Activated naive CD4-positive, alpha-beta T cell treated with anti-CD3 and anti-CD28 coated beads, Interleukin-2, amount 50 U/mL, for 72 hours (primary cell): ENCODE measurements at regions not wholly inside any gene's neighbourhood (a gene's known extent, or its start where the extent isn't known, plus 50 kb on each side); places are given as distances from the start of the nearest gene placed in this dataset.
"Not testable (repeated sequence)": the region's sequence is repeated elsewhere in the genome, so short reads cannot be mapped to it uniquely, and the experiment has no call there.

ENCODE experiments used
- ATAC-seq, 2 donors: fragments of 150-1000 bp; cut with Tn5 transposase; 2 replicates each; pipeline ENCODE4 v1.10.0; 2021; ENCODE audit warnings: mild to moderate bottlenecking in 2 of 2, moderate library complexity in 2 of 2
- DNase-seq, 2 donors: peaks; one replicate each; pipeline ENCODE4 v3.0.0; 2021 to 2022; ENCODE audit warnings: low spot score in 2 of 2
- H3K27ac Mint-ChIP-seq, 2 donors: one replicate each; pipeline ENCODE4 v1.8.0; 2022; ENCODE audit warnings: mild to moderate bottlenecking in 2 of 2, mixed read lengths in 2 of 2
- H3K36me3 Mint-ChIP-seq, 2 donors: one replicate each; pipeline ENCODE4 v1.8.0; 2022; ENCODE audit warnings: mixed read lengths in 2 of 2
- H3K9me3 Mint-ChIP-seq, 2 donors: one replicate each; pipeline ENCODE4 v1.8.0; 2022; ENCODE audit warnings: mixed read lengths in 2 of 2

DNA sequence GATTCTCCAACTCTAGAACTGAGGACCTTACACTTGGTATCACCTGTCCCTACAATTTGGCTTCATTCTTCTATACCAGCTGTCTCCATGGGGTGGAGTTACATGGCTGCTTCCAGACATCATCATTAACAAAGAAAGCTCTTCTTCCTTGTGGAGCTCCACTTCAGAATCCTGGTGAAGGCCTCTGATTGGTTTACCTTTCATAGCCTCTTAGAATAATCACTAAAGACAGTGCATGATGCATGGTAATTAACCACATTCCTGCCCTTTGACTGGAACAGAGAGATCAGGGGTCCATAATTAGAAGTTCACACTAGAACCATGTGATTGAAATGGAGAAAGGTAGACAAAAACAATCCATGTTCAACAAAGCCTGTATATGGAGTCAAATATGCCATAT, 112.6 kb upstream of the ZNF827 start:
- DNase-seq (no peak), ATAC-seq (no peak)
- peaks cover 0 to 12% of the 10 kb centered on the region in 2 donors for H3K36me3 Mint-ChIP-seq
- peaks cover 5 to 12% of the 10 kb centered on the region in 2 donors for H3K9me3 Mint-ChIP-seq
- H3K27ac Mint-ChIP-seq: no peak overlapping the region

DNA sequence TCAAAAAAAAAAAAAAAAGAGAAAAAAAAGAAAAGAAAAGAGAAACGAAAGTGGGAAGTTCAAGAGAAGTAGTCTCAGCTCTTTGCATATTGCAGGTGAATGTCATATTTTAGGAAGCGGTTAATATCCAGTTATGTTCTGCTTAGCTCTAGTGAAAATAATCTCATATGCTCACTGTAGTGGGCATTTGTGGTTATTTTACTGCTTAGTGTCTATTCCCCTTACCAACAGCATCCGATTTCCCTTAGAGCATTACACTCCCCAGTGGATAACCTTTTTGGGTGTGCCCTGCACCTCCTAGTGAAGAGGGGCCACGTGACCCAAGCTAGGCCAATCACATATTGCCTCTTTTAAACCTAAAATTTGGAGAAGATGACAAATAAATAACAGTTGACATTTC, 111.2 kb upstream of the ZNF827 start:
- Mint-ChIP-seq H3K9me3 (peaks cover 5 to 12% of the 10 kb centered on the region in 2 donors), H3K36me3 (peaks cover 0 to 12% of the 10 kb centered on the region in 2 donors), H3K27ac (no peak overlapping the region)
- ATAC-seq (no peak), DNase-seq (no peak)

DNA sequence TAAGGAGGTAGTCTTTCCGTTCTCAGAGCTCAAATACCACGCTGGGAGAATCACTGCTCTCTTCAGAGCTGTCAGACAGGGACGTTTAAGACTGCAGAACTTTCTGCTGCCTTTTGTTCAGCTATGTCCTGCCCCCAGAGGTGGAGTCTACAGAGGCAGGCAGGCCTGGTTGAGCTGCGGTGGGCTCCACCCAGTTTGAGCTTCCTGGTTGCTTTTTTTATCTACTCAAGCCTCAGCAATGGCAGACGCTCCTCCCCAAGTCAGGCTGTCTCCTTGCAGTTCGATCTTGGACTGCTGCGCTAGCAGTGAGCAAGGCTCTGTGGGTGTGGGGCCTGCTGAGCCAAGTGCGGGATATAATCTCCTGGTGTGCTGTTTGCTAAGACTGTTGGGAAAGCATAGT, 109.1 kb upstream of the ZNF827 start:
- not testable (repeated sequence) for H3K27ac Mint-ChIP-seq, DNase-seq, ATAC-seq
- Mint-ChIP-seq H3K36me3 (peaks cover 0 to 17% of the 10 kb centered on the region in 2 donors), H3K9me3 (peaks cover 5 to 12% of the 10 kb centered on the region in 2 donors)

DNA sequence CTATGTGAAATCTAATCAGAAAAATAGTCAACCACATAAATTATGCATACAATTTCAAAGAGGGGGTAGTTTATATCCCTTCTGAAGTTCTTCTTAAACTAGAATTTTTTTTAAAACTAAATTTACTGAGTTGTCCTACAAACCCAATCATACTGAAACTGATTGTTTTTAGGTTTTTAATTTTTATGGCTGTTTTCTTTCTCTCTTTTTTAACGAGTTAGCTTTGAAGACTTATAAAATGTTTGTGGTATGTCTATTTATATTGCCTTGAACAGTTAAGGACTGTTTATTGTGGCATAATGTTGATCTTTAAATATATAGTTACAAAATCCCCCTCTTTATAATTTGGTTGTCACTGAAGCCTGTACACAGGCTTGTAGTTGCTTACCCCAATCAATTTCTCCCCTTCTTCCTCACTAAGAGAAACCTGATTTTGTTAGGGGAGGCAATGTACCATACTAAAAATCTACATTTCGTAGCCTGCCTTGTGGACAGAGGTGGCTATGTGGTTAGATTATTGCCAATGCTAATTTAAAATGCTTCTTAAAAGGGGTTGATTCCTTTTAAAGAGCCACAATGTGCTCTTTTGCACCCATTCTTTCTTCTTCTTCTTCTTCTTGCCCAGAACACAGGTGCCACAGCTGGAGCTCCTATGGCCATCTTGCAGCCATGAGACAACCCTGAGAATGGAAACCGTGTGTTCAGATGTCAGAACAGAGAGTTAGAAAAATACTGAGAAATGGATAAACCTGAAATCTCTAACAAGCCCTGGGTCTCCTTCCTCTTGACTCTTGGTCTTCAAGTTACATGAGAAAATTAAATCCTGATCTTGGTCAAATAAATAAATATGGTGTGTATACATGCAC, 102.7 kb upstream of the ZNF827 start:
- DNase-seq (no peak), ATAC-seq (no peak)
- no peaks in the 10 kb centered on the region for H3K9me3 Mint-ChIP-seq
- no peak overlapping the region for H3K27ac Mint-ChIP-seq
- peaks cover 0 to 5% of the 10 kb centered on the region in 2 donors for H3K36me3 Mint-ChIP-seq

DNA sequence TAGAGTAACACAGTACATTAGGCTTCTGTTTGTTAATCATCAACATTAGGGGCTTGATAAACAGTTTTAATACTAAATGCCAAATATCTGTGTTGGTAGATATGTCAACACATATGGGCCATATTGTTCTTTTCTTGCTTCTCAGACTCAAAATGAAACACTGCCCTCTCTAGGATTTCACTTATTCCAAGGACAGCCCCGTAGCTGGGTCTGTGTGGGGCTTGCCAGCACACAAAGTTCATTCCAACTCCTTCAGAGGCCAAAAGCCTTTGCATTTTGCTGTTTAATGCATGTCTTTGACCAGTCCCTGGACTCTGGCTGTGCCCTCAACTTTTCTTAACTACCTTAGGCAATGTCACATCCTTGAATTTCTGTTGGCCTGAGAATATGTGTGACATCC, 102.0 kb upstream of the ZNF827 start:
- no peaks in the 10 kb centered on the region for H3K9me3 Mint-ChIP-seq
- no peak for ATAC-seq
- peaks cover 0 to 5% of the 10 kb centered on the region in 2 donors for H3K36me3 Mint-ChIP-seq
- DNase-seq: no peak
- H3K27ac Mint-ChIP-seq: no peak overlapping the region

DNA sequence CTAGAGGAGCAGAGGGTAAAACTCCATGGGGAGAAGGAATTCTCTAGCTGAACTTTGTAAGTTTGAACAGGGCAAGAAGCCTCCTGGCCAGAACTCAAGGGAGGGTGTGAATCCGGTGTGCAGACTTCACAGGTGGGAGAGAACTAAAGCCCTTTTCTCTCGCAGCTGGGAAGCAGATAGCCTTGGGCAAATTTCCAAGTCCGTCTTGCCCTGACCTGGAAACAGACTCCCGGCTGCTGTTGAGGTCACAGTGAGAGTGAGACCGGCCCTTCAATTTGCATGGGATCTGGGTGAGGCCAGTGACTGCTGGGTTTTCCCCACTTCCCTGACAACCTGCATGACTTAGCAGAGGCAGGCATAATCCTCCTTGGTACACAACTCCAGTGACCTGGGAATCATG, 94.5 kb upstream of the ZNF827 start:
- Mint-ChIP-seq H3K27ac (no peak overlapping the region), H3K9me3 (peaks cover 0 to 7% of the 10 kb centered on the region in 2 donors), H3K36me3 (no peaks in the 10 kb centered on the region)
- no peak for DNase-seq
- no peak for ATAC-seq

DNA sequence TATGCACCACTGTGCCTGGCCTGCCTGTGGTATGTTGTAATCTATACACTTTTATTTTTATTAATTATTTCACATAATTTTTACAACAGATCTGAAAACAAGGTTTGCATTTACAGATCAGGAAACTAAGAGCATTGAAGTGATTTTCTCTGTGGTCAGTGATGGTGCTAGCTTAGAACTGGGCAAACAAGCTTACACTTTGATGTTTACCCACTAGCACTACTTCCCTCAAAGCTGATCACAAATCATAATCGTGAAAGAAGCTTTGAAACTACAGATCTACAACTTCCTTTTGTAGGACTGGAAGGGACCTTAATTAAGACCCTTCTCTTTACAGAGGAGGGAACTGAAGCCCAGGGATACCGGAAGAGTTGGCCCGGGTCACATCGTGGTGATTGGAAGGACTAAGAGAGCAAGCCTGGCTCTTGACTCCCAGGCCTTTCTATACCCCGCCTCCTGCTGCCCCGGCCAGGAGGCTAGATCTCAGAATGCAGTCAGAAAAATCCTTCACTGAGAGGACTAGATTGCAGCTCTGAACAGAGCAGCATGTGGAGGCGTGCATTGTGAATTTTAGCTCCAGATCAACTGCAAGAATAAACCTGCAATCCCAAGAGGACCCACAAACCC, 93.7 kb upstream of the ZNF827 start:
- Mint-ChIP-seq H3K36me3 (no peaks in the 10 kb centered on the region), H3K9me3 (peaks cover 0 to 7% of the 10 kb centered on the region in 2 donors), H3K27ac (no peak overlapping the region)
- DNase-seq (no peak), ATAC-seq (no peak)

DNA sequence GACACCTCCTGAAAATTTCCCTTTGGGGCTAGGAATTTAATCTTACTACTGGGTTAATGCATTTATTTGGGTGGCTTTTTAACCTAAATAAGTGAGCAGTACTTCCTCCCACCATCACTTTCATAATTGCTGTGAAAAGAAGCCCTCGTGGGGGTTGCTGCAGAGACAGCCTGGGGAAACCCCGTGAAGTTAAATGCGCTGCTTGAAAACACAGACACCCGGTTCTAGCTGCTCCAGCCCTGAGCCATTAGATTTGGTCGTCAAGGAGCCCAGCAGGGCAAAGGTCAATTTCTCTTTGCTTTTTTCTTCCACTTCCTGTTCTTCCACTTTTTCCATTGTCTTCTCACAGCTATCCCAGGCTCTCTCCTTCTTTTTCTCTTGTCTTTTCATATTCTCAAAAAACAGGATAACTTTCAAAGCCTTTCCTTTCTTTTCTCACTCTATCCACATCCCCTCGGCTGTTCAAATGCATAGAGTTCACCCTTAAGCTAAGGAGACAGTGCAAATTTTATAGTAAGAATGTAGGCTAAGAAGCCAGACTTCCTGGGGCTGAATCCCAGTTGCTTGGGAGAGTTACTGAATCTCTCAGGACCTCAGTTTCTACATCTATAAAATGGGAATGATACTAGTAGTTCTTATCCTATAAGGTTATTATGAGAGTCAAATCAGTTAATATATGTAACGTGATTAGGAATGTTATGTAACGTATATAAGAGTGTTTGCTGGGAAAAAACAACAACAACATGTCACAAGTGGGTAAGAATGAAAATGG, 91.5 kb upstream of the ZNF827 start:
- no peaks in the 10 kb centered on the region for H3K36me3 Mint-ChIP-seq
- DNase-seq (no peak), ATAC-seq (peak in 1 of 2 donors; percentile 59)
- no peak overlapping the region for H3K27ac Mint-ChIP-seq
- H3K9me3 Mint-ChIP-seq: peaks cover 0 to 7% of the 10 kb centered on the region in 2 donors

DNA sequence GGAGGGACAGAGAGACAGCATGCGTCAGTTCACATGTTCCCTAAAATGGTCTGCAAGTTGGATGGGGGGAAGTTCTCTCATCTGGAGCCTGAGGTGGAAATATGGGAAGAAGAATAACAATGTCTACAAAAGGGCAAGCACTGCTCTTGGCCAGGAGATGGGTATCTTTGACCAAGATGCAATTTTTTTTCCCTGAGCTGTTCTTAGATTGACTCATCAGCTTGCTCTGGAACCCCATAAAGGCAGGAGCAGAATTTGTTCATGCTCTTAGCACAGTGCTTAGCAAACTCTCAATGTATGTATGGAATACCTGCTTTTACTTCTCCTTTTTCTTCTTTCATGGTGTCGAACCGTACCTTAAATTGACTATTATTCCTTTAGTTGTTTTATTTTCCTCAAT, 90.5 kb upstream of the ZNF827 start:
- ATAC-seq (peak in 1 of 2 donors; percentile 40), DNase-seq (no peak)
- Mint-ChIP-seq H3K36me3 (no peaks in the 10 kb centered on the region), H3K9me3 (peaks cover 0 to 7% of the 10 kb centered on the region in 2 donors), H3K27ac (no peak overlapping the region)

DNA sequence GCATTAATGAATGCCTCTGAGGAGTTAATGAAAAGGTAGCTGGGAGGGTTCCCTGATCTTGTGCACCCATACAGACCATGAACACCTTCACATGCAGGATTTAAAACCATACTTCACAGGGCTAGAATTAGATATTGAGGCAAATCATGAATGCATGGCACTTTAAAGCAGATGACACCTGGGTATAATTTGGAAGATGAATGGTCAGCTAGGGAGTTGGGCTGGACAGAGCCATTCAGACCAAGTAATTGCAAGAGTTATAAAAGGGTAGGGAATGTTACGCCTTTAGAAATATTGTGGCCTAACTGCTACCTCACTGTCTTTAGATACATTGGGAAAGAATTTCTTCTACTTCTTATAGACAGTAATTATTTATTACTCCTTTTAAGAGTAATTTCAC, 89.1 kb upstream of the ZNF827 start:
- no peaks in the 10 kb centered on the region for H3K36me3 Mint-ChIP-seq
- no peak for DNase-seq
- ATAC-seq: no peak
- H3K9me3 Mint-ChIP-seq: no peaks in the 10 kb centered on the region
- no peak overlapping the region for H3K27ac Mint-ChIP-seq

DNA sequence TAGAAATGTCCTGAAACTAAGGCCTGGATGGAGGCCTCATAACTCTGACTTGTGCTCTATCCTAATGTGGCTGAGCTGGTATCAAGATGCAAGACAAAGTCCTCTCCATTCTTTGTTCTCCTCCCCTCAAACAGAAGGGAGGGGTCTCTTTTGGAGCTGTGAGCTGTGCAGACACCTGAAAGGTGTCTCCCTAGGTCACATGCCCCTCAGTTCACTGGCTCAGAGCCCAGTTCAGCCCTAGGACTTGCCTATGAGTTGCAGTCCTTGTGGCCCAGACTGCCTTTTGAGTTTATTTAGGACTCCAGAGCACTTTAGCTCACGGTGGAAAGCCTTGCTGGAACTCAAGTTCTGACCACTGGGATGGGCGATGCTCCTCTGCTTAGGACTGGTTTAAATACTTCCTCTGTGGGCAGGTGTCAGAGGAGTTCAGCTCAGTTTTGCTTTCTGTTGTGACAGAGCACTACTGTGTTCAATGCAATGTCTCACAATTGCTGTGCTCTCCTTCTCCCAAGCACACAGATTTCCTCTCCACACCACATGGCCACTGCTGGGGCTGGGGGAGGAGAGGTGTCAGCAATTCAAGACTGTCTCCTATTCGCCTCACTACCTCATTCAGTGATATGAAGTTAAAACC, 84.8 kb upstream of the ZNF827 start:
- H3K9me3 Mint-ChIP-seq: no peaks in the 10 kb centered on the region
- ATAC-seq (no peak), DNase-seq (no peak)
- H3K36me3 Mint-ChIP-seq: peaks cover 0 to 4% of the 10 kb centered on the region in 2 donors
- H3K27ac Mint-ChIP-seq: no peak overlapping the region

DNA sequence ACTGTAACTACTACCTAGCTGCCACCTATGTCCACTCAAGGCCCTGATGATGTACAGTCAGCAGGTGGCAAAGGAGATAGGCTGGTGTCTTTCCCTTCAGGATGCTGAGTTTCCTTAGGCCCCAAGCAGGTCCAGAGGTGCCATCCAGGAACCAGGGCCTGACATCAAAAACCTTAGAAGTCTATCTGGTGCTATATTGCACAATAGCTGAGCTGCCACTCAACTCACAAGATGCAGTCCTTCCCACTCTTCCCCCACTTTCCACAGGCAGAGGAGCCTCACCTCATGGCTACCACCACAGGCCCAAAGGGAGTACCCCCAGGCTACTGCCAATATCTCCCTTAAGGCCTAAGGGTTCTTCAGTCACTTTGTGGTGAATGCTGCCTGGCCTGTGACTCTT, 83.9 kb upstream of the ZNF827 start:
- no peak for ATAC-seq
- no peak for DNase-seq
- Mint-ChIP-seq H3K36me3 (peaks cover 0 to 4% of the 10 kb centered on the region in 2 donors), H3K9me3 (peaks cover 0 to 4% of the 10 kb centered on the region in 2 donors), H3K27ac (no peak overlapping the region)

DNA sequence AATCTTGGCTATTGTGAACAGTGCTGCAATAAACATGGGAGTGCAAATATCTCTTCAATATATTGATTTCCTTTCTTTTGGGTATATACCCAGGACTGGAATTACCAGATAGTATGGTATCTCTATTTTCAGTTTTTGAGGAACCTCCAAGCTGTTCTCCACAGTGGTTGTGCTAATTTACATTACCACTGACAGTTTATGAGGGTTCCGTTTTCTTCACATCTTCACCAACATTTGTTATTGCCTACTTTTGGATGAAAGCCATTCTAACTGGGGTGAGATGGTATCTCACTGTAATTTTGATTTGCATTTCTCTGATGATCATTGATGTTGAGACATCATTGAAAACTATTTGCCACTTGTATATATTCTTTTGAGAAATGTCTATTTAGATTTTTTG, 79.6 kb upstream of the ZNF827 start:
- ATAC-seq (no peak), DNase-seq (no peak)
- H3K9me3 Mint-ChIP-seq: peaks cover 0 to 4% of the 10 kb centered on the region in 2 donors
- no peak overlapping the region for H3K27ac Mint-ChIP-seq
- peaks cover 0 to 4% of the 10 kb centered on the region in 2 donors for H3K36me3 Mint-ChIP-seq

DNA sequence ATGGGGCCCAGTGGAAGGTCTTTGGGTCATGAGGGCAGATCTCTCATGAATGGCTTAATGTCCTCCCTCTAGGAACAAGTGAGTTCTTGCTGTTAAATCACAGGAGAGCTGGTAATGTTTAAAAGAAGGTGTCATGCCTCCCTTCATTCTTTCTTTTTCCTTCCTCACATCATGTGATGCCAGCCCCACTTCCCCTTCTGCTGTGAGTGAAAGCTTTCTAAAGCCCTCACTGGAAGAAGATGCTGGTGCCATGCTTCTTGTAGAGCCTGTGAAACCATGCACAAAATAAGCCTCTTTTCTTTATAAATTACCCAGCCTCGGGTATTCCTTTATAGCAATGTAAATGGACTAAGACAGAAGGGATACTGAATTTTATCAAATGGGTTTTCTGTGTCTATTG, 66.1 kb upstream of the ZNF827 start:
- Mint-ChIP-seq H3K9me3 (peaks cover 9 to 12% of the 10 kb centered on the region in 2 donors), H3K36me3 (peaks cover 10 to 12% of the 10 kb centered on the region in 2 donors), H3K27ac (no peak overlapping the region)
- ATAC-seq (no peak), DNase-seq (no peak)

DNA sequence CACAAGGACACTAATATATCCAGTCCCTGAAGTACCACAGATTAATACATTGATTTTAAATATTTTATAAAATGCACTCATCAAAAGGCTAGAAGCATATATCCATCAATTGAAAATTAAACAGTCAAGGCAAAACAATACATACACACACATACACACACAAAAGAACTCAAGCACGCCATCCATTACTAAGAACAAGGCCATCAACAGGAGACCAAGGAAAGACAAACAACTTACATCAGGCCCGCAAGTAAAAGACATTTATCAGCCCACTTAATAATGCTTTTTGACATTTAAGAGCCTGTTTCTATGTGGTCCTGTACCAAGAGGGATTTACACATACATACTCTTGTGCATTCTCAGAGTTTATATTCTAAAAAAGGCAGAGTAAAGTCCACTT, 50.0 kb upstream of the ZNF827 start:
- Mint-ChIP-seq H3K9me3 (peaks cover 0 to 2% of the 10 kb centered on the region in 2 donors), H3K27ac (no peak overlapping the region), H3K36me3 (no peaks in the 10 kb centered on the region)
- DNase-seq (no peak), ATAC-seq (no peak)
